M059J (cell line): ENCODE measurements at regions not wholly inside any gene's neighbourhood (a gene's known extent, or its start where the extent isn't known, plus 50 kb on each side); places are given as distances from the start of the nearest gene placed in this dataset.

Experiments
- DNase-seq: peaks from one replicate; pipeline ENCODE4 v3.0.0-alpha.2; 2012; ENCODE audit warnings: low read depth

- DNase-seq, result no peak
Observed at GRCh38 chr6:139485185-139485584, 110.7 kb upstream of the CITED2 start.

GRCh38 chr6:139483079-139483478 is 108.6 kb upstream of the CITED2 start:
- no peak for DNase-seq

GRCh38 chr6:139482287-139482686 is 107.8 kb upstream of the CITED2 start:
- no peak for DNase-seq

- DNase-seq, result no peak
Observed at GRCh38 chr6:139480356-139481165, 106.1 kb upstream of the CITED2 start.

- DNase-seq, result no peak
Observed at GRCh38 chr6:139479433-139480222, 105.2 kb upstream of the CITED2 start.

GRCh38 chr6:139475646-139476045 is 101.2 kb upstream of the CITED2 start:
- DNase-seq, result no peak

- DNase-seq, result no peak
Observed at GRCh38 chr6:139475241-139475640, 100.8 kb upstream of the CITED2 start.

- peak; percentile 62 for DNase-seq
Observed at GRCh38 chr6:139474145-139475108, 100.0 kb upstream of the CITED2 start.

- no peak for DNase-seq
Observed at GRCh38 chr6:139473731-139474130, 99.3 kb upstream of the CITED2 start.

GRCh38 chr6:139473231-139473701 is 98.8 kb upstream of the CITED2 start:
- DNase-seq, result peak; percentile 81

- DNase-seq, result peak; percentile 34
Observed at GRCh38 chr6:139472351-139473015, 98.0 kb upstream of the CITED2 start.

GRCh38 chr6:139470997-139471396 is 96.5 kb upstream of the CITED2 start:
- DNase-seq, result no peak

GRCh38 chr6:139468178-139468819 is 93.9 kb upstream of the CITED2 start:
- DNase-seq, result no peak

GRCh38 chr6:139457476-139457875 is 83.0 kb upstream of the CITED2 start:
- DNase-seq, result no peak

- no peak for DNase-seq
Observed at GRCh38 chr6:139452148-139452876, 77.9 kb upstream of the CITED2 start.

GRCh38 chr6:139449611-139450000 is 75.2 kb upstream of the CITED2 start:
- DNase-seq, result peak; percentile 38

GRCh38 chr6:139448998-139449610 is 74.7 kb upstream of the CITED2 start:
- no peak for DNase-seq

GRCh38 chr6:139448051-139448649 is 73.7 kb upstream of the CITED2 start:
- DNase-seq, result peak; percentile 33

GRCh38 chr6:139447656-139447975 is 73.2 kb upstream of the CITED2 start:
- no peak for DNase-seq
